GM12873 (cell line): ENCODE measurements at regions not wholly inside any gene's neighbourhood (a gene's known extent, or its start where the extent isn't known, plus 50 kb on each side); places are given as distances from the start of the nearest gene placed in this dataset.

Experiments
- CTCF ChIP-seq: IDR thresholded peaks from 2 replicates; pipeline ENCODE4 v1.5.1; 2012; ENCODE audit warnings: low read depth, mild to moderate bottlenecking, moderate library complexity, low read length, control low read depth; ENCODE audit not compliant: insufficient read depth; ENCODE audit errors: missing control alignments

GRCh38 chr2:153268941-153269461 is 209.6 kb downstream of the RPRM start:
- no peak for TF ChIP-seq CTCF

GRCh38 chr2:153235516-153235915 is 243.0 kb downstream of the RPRM start:
- TF ChIP-seq CTCF = no peak

- no peak for TF ChIP-seq CTCF
Observed at GRCh38 chr2:153232464-153232863, 246.1 kb downstream of the RPRM start.

GRCh38 chr2:153230977-153231376 is 247.6 kb downstream of the RPRM start:
- TF ChIP-seq CTCF = no peak

GRCh38 chr2:153228904-153229303 is 249.7 kb downstream of the RPRM start:
- TF ChIP-seq CTCF = no peak

GRCh38 chr2:153227981-153228380 is 250.6 kb downstream of the RPRM start:
- no peak for TF ChIP-seq CTCF

- no peak for TF ChIP-seq CTCF
Observed at GRCh38 chr2:153222231-153223165, 256.1 kb downstream of the RPRM start.
